Activated naive CD4-positive, alpha-beta T cell treated with anti-CD3 and anti-CD28 coated beads for 36 hours (primary cell): ENCODE measurements at regions not wholly inside any gene's neighbourhood (a gene's known extent, or its start where the extent isn't known, plus 50 kb on each side); places are given as distances from the start of the nearest gene placed in this dataset.

Experiments
- CTCF ChIA-PET: fragments of 350-600 bp; sonication (Branson Sonifier 250); formaldehyde crosslinking; loops from one replicate; lab custom pipeline; 2021; ENCODE audit warnings: antibody characterized with exemption; lab: Charles Lee
- DNase-seq: peaks from one replicate; pipeline ENCODE4 v3.0.0-alpha.2; 2020
- H3K27ac Mint-ChIP-seq: one replicate; pipeline ENCODE4 v1.8.0; 2021; ENCODE audit warnings: mild to moderate bottlenecking, mixed read lengths
- H3K27me3 Mint-ChIP-seq: one replicate; pipeline ENCODE4 v1.8.0; 2021; ENCODE audit warnings: low read depth, mixed read lengths
- H3K36me3 Mint-ChIP-seq: one replicate; pipeline ENCODE4 v1.8.0; 2021; ENCODE audit warnings: low read depth, mixed read lengths
- H3K4me1 Mint-ChIP-seq: one replicate; pipeline ENCODE4 v1.8.0; 2021; ENCODE audit warnings: low read depth, mixed read lengths
- H3K4me3 Mint-ChIP-seq: one replicate; pipeline ENCODE4 v1.8.0; 2021; ENCODE audit warnings: mild to moderate bottlenecking, moderate library complexity, mixed read lengths
- H3K9me3 Mint-ChIP-seq: one replicate; pipeline ENCODE4 v1.8.0; 2021; ENCODE audit warnings: mixed read lengths
- intact Hi-C: fragments of 100-400 bp; cut with micrococcal nuclease; formaldehyde crosslinking; loops from one replicate; pipeline ENCODE4 v1.15.1; 2023

DNA sequence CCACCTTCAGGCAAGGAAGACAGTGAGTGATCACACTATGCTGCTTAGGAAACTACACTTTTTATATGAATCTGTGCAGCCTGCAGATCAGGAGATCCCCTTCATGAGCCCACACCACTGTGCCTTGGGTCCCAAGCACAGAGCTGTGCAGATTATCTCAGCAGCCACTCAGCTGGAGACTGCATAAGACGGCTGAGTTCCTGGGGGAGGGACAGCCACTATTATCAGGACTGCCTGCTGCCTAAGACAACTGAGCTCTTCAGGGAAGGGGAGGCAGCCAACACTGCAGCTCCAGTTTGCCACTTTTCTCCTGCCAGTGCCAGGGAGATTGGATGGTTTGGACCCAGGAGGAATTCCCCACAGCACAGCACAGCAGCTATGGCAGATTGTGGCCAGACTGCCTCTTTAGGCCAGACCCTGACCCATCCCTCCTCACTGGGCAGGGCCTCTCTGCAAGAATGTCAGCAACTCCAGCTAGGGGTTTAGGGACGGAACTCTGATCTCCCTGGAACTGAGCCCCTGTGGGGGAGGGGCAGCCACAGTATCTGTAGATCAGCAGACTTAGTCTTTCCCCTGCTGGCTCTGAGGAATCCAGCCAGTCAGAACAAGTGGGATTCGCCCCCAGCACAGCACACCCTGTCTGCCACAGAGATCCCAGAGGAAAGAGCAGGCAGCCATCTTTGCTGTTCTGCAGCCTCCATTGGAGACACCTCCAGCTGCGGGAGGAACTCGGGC is 141.3 kb downstream of the KLHL28 start:
- Mint-ChIP-seq H3K27me3 (peaks cover 23% of the 10 kb centered on the region), H3K27ac (no peak overlapping the region), H3K4me3 (no peak overlapping the region), H3K4me1 (no peaks in the 10 kb centered on the region), H3K9me3 (no peaks in the 10 kb centered on the region), H3K36me3 (no peaks in the 10 kb centered on the region)
- no peak for DNase-seq
- CTCF ChIA-PET: interaction anchor here (1.3 kb wide), 1 partner anchor 9 kb away, joined by 3 read pairs; no protein-coding TSS in a partner anchor
- intact Hi-C loops: no loop called here

DNA sequence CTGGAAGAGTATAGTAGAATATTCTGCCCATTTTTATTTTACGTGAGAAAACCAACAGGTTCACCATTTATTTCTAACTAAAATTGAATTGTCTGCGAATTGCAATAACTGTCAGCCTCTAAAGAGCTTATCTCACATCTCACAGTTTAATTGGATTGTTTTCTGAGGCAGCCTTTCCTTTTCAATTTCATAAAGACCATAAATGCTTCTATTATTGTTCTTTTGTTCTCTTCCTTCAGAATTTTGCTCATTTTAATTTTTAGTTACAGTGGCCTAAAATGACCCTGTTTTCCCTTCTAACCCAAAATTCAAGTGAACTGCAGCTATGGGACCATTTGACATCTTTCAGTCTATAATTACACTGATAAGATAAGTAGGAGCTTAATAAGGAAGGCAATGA is 147.6 kb downstream of the KLHL28 start:
- intact Hi-C loops: no loop called here
- Mint-ChIP-seq H3K27ac (no peak overlapping the region), H3K27me3 (peaks cover 19% of the 10 kb centered on the region), H3K4me3 (no peak overlapping the region), H3K36me3 (no peaks in the 10 kb centered on the region), H3K9me3 (no peaks in the 10 kb centered on the region), H3K4me1 (no peaks in the 10 kb centered on the region)
- DNase-seq: no peak
- CTCF ChIA-PET: interaction anchor here (1.8 kb wide), 1 partner anchor 10 kb away, joined by 9 read pairs; no protein-coding TSS in a partner anchor

DNA sequence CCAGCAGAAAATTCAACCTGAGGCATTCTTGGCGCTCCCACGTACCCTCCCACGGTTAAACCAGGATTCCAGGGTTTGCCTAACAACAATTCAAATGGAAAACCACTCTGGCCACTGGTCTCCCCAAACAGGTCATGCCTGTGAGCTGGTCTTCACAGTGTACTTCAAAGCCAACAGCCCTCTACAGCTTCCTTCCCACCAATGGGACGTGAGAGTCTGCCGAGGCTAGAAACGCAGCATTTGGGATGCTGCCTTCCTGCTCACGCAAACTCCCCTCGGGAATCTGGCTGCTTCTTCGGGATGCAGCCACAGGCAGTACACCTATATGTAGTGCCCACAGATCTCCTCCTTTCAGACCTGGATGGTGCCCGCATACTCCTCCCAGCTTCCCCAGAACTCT is 149.1 kb downstream of the KLHL28 start:
- H3K4me3 Mint-ChIP-seq: no peak overlapping the region
- CTCF ChIA-PET: no interaction called here
- H3K9me3 Mint-ChIP-seq: no peaks in the 10 kb centered on the region
- H3K36me3 Mint-ChIP-seq: no peaks in the 10 kb centered on the region
- DNase-seq: no peak
- no peak overlapping the region for H3K27ac Mint-ChIP-seq
- peaks cover 14% of the 10 kb centered on the region for H3K27me3 Mint-ChIP-seq
- intact Hi-C loops: no loop called here
- H3K4me1 Mint-ChIP-seq: no peaks in the 10 kb centered on the region

DNA sequence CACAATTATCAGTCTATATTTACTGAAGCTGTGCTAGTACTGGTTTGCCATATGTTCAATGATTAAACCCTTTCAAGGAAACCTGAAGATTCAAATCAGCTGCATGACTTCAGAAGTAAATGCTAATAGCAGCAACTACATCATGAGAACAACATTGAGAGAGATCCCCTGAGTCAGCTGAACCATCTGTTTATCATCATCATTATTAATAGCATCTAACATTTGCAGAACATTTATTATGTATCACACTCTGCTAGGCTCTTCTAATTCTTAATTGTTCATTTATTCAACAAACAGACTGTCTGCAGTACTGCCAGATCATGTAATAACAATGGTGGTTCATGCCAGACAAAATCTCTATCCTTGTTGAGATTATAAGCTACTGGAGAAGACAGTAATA is 157.4 kb downstream of the KLHL28 start:
- Mint-ChIP-seq H3K4me3 (no peak overlapping the region), H3K9me3 (no peaks in the 10 kb centered on the region), H3K4me1 (no peaks in the 10 kb centered on the region), H3K27ac (no peak overlapping the region), H3K27me3 (peaks cover 11% of the 10 kb centered on the region), H3K36me3 (no peaks in the 10 kb centered on the region)
- DNase-seq: no peak
- CTCF ChIA-PET: interaction anchor here (0.6 to 1.5 kb wide), 4 partner anchors 10 to 51 kb away, joined by 3 to 9 read pairs (median 5); no protein-coding TSS in a partner anchor
- intact Hi-C loops: no loop called here

DNA sequence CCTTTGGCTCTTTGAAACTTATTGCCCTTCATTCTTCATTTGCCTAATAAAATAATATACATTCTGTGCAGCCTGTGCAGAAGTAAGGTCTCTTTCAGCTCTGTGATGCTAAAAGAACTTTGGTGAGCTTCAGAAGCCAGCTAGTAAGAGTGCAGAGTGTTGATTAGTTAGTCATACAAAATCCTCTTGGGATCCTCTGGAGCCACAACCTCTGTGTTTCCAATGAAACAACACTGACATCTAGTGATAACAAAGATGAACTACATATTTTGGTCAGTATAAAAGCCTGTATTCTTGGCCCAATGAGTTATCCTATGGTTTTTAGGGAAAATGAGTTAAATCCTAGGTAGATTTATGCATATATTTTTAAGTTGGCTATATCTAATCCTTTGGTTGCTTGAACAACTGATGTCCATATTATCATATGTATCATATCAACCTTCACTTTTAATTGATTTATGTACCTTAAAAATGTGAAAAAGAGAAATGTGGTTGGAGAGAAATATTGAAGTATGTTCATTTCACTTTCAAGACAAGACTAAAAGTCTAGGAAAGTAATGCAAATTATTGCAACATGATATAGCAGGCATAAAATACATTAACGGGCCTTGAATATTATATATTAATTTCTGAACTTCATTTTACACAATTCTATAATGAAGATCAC is 158.4 kb downstream of the KLHL28 start:
- Mint-ChIP-seq H3K36me3 (no peaks in the 10 kb centered on the region), H3K27ac (no peak overlapping the region), H3K9me3 (no peaks in the 10 kb centered on the region), H3K27me3 (peaks cover 11% of the 10 kb centered on the region), H3K4me1 (no peaks in the 10 kb centered on the region), H3K4me3 (no peak overlapping the region)
- CTCF ChIA-PET: interaction anchor here (0.6 to 1.5 kb wide), 3 partner anchors 11 to 201 kb away, joined by 3 to 9 read pairs (median 3); no protein-coding TSS in a partner anchor
- no peak for DNase-seq
- intact Hi-C loops: no loop called here

DNA sequence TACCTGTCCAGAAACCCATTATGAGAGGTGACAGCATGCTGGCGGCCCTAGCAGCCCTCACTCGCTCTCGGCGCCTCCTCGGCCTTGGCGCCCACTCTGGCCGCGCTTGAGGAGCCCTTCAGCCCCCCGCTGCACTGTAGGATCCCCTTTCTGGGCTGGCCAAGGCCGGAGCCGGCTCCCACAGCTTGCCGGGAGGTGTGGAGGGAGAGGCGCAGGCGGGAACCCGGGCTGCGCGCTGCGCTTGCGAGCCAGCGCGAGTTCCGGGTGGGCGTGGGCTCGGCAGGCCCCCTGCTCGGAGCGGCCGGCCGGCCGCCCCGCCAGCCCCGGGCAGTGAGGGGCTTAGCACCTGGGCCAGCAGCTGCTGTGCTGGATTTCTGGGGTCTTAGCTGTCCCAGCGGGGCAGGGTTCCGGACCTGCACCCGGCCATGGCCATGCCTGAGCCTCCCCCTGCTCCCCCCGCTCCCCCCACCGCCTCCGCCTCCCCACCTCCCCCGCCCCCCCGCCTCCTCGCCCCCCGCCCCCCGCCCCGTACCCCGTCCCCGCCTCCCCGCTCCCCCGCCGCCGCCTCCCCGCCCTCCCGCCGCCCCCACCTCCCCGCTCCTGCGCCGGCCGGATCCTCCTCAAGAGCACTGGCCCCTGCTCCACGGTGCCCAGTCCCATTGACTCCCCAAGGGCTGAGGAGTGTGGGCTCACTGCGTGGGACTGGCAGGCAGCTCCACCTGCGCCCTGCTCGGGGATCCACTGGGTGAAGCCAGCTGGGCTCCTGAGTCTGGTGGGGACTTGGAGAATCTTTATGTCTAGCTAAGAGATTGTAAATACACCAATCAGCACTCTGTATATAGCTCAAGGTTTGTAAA is 163.1 kb downstream of the KLHL28 start:
- Mint-ChIP-seq H3K4me3 (no peak overlapping the region), H3K36me3 (no peaks in the 10 kb centered on the region), H3K4me1 (no peaks in the 10 kb centered on the region), H3K9me3 (no peaks in the 10 kb centered on the region), H3K27ac (no peak overlapping the region), H3K27me3 (peaks cover 8% of the 10 kb centered on the region)
- DNase-seq: no peak
- CTCF ChIA-PET: interaction anchor here (0.6 kb wide), 1 partner anchor 615 kb away, joined by 4 read pairs; no protein-coding TSS in a partner anchor
- intact Hi-C loops: no loop called here

DNA sequence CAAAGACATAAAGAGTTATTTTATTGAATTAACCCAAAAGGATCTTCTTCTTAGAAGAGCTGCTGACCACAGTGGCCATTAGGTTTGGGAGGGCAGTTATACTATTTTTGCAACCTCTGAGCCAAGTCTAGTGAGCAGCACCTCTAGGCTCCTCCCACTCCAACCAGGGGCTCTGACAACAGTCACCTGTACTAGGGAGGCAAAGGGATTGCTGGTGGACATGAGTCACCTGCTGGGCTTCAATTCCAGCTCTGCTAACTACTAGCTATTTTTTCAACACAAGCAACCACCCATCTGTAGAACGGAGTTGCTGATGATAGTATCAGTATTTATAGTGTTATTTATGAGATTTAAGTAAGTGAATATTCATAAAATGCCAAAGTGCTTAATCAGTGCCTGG is 166.0 kb downstream of the KLHL28 start:
- intact Hi-C loops: no loop called here
- DNase-seq: no peak
- Mint-ChIP-seq H3K9me3 (no peaks in the 10 kb centered on the region), H3K4me3 (no peak overlapping the region), H3K27ac (no peak overlapping the region), H3K36me3 (no peaks in the 10 kb centered on the region), H3K27me3 (peaks cover 12% of the 10 kb centered on the region), H3K4me1 (no peaks in the 10 kb centered on the region)
- CTCF ChIA-PET: no interaction called here

DNA sequence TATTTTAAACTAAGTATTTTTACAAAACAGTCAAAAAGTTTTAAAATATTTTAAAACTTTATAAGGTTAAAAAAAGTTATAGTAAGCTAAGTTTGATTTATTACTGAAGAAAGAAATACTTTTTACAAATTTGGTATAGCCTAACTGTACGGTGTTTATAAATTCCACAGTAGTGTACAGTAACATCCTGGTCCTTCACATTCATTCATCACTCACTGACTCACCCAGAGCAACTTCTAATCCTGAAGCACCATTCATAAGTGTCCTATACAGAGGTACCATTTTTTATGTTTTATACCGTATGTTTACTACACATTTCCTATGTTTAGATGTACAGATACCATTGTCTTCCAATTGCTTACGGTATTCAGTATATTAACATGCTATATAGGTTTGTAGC is 170.0 kb downstream of the KLHL28 start:
- Mint-ChIP-seq H3K27ac (no peak overlapping the region), H3K4me3 (no peak overlapping the region), H3K27me3 (peaks cover 13% of the 10 kb centered on the region), H3K4me1 (no peaks in the 10 kb centered on the region), H3K9me3 (no peaks in the 10 kb centered on the region), H3K36me3 (no peaks in the 10 kb centered on the region)
- CTCF ChIA-PET: no interaction called here
- DNase-seq: no peak
- intact Hi-C loops: no loop called here

DNA sequence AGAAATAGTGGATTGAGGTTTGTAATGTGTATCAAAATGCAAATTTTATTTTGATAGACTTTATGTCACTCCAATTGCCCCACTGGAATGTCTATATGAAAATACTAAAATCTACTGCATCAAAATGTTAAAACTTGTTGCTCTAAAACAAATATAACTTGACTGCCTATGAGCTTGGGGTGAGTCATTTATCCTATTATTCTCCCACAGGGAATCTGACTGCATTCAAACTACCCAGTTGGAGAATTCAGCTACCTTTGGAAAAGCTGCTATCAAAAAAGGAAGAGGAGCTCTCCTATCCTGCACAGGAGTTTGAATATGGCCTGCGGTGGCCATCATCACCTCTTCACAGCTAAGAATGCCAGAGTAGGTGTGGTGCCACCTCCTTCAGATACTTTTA is 173.1 kb downstream of the KLHL28 start:
- CTCF ChIA-PET: no interaction called here
- H3K4me3 Mint-ChIP-seq: no peak overlapping the region
- H3K4me1 Mint-ChIP-seq: no peaks in the 10 kb centered on the region
- H3K9me3 Mint-ChIP-seq: no peaks in the 10 kb centered on the region
- DNase-seq: no peak
- no peak overlapping the region for H3K27ac Mint-ChIP-seq
- intact Hi-C loops: no loop called here
- H3K36me3 Mint-ChIP-seq: no peaks in the 10 kb centered on the region
- H3K27me3 Mint-ChIP-seq: peaks cover 11% of the 10 kb centered on the region

DNA sequence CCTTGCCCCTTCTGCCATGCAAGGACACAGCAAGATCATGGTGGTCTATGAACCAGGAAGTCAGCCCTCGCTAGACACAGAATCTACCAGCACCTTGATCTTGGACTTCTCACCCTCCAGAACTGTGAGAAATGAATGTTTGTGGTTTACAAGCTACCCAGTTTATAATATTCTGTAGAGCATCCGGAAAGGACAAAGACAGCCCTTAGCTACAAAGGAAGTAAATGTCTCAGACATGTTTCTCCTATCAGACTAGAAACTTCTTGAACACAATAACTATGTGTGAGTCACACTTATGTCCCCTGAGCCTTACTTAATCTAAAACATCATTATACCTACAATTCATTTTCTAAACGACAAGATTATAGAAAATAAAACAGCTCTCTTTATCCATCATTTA is 176.7 kb downstream of the KLHL28 start:
- no peak for DNase-seq
- no peaks in the 10 kb centered on the region for H3K36me3 Mint-ChIP-seq
- no peaks in the 10 kb centered on the region for H3K4me1 Mint-ChIP-seq
- H3K9me3 Mint-ChIP-seq: no peaks in the 10 kb centered on the region
- CTCF ChIA-PET: no interaction called here
- peaks cover 12% of the 10 kb centered on the region for H3K27me3 Mint-ChIP-seq
- intact Hi-C loops: no loop called here
- no peak overlapping the region for H3K27ac Mint-ChIP-seq
- H3K4me3 Mint-ChIP-seq: no peak overlapping the region

DNA sequence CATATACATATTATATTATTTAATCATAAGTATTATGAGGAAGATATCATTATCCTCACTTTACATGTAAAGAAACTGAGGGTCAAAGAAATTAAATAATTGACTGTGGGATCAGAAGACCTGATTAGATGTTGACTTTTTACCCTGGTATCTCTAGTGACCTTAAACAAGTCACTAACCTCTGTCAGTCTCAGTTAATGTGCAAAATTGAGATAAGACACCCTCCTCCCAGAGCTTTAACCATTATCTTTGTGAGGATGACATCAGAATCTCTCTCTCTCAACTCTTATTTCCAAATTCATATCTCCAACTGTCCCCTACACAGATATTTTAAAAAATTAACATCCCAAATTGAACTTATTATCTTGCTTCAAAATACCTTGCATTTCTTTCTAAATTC is 177.8 kb downstream of the KLHL28 start:
- intact Hi-C loops: no loop called here
- H3K4me3 Mint-ChIP-seq: no peak overlapping the region
- no peak for DNase-seq
- H3K36me3 Mint-ChIP-seq: no peaks in the 10 kb centered on the region
- no peaks in the 10 kb centered on the region for H3K9me3 Mint-ChIP-seq
- peaks cover 12% of the 10 kb centered on the region for H3K27me3 Mint-ChIP-seq
- H3K27ac Mint-ChIP-seq: no peak overlapping the region
- H3K4me1 Mint-ChIP-seq: no peaks in the 10 kb centered on the region
- CTCF ChIA-PET: no interaction called here

DNA sequence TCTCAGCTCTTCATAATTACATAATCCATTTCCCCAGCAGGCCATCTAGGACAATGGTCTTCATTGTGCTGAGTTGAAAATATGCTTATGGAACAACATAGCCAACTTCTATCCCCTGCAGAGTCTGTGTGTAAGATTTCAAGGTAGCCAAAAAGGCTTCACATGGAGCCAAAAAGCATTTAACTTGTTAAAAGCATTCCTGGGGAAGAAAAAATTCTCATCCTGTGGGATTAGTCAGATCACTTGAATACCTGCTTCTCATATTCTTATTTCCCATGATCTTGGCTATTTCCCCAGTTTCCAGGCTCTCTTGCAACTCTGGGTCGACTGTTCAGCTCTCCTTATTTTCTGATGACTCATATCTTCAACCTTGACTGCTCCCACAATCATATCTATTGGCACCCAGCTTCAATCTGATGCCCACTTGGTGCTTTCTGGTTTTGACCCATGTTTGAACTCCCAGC is 178.9 kb downstream of the KLHL28 start:
- no peak for DNase-seq
- H3K27me3 Mint-ChIP-seq: peaks cover 9% of the 10 kb centered on the region
- no peaks in the 10 kb centered on the region for H3K36me3 Mint-ChIP-seq
- no peak overlapping the region for H3K27ac Mint-ChIP-seq
- no peak overlapping the region for H3K4me3 Mint-ChIP-seq
- CTCF ChIA-PET: no interaction called here
- no peaks in the 10 kb centered on the region for H3K9me3 Mint-ChIP-seq
- intact Hi-C loops: no loop called here
- no peaks in the 10 kb centered on the region for H3K4me1 Mint-ChIP-seq
